BJ (cell line): ENCODE measurements at regions not wholly inside any gene's neighbourhood (a gene's known extent, or its start where the extent isn't known, plus 50 kb on each side); places are given as distances from the start of the nearest gene placed in this dataset.

Source experiments
- CTCF ChIA-PET: fragments of 350-600 bp; formaldehyde crosslinking; extraction: SDS; loops from one replicate; lab custom pipeline; 2021; ENCODE audit warnings: antibody characterized with exemption, inconsistent platforms; lab: Yijun Ruan, JAX
- POLR2A ChIA-PET: fragments of 300-600 bp; sonication (Branson Sonifier 250); formaldehyde crosslinking; extraction: SDS; loops from one replicate; lab custom pipeline; 2021; ENCODE audit warnings: antibody characterized with exemption; lab: Charles Lee
- DNase-seq: peaks from one replicate; pipeline ENCODE4 v3.0.0-alpha.2; 2011; ENCODE audit warnings: low read depth
- H3K27me3 ChIP-seq: 2 replicates; pipeline ENCODE4 v1.6.0; 2011; ENCODE audit warnings: low read length; ENCODE audit not compliant: control insufficient read depth, insufficient read depth
- H3K36me3 ChIP-seq: 2 replicates; pipeline ENCODE4 v1.5.1; 2011; ENCODE audit warnings: low read length; ENCODE audit not compliant: control insufficient read depth, insufficient read depth
- H3K4me3 ChIP-seq: 2 replicates; pipeline ENCODE4 v1.5.1; 2011; ENCODE audit warnings: low read depth, mild to moderate bottlenecking, control low read depth, low read length
- CTCF ChIP-seq: IDR thresholded peaks from 2 replicates; pipeline ENCODE4 v1.5.1; 2011; ENCODE audit warnings: low read depth, mild to moderate bottlenecking, control low read depth, inconsistent platforms, low read length, moderate library complexity; ENCODE audit not compliant: insufficient read depth

DNA sequence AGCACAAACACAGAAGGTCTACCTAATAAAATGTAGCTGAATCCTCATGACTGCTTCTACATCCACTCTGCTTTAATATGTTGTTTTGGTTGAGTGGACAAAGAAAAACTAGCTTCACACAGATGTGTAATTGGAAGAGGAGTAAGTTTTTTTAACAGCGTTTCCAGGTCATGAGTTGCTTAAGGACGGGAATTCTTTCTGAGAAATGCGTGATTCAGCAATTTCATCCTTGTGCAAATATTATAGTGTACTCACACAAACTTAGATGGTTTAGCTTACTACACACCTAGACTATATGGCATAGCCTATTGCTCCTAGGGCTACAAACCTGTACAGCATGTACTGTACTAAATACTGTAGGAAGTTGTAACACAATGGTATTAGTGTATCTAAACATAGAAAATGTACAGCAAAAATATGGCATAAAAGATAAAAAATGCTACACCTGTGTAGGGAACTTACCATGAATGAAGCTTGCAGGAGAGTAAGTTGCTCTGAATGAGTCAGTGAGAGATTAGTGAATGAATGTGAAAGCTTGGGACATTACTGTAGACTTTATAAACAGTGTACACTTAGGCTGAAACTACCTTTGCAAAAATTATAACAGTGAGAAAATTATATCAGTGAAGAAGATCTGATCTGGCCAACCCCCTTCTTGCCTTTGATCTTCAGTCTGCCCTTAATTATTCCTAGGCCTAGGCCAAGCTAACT lies 70.8 kb upstream of the IL15 start:
- Histone ChIP-seq H3K36me3 (no peaks in the 10 kb centered on the region), H3K4me3 (no peak overlapping the region), H3K27me3 (no peaks in the 10 kb centered on the region)
- no peak for DNase-seq
- ChIA-PET CTCF (no interaction called here), POLR2A (no interaction called here)
- no peak for TF ChIP-seq CTCF

DNA sequence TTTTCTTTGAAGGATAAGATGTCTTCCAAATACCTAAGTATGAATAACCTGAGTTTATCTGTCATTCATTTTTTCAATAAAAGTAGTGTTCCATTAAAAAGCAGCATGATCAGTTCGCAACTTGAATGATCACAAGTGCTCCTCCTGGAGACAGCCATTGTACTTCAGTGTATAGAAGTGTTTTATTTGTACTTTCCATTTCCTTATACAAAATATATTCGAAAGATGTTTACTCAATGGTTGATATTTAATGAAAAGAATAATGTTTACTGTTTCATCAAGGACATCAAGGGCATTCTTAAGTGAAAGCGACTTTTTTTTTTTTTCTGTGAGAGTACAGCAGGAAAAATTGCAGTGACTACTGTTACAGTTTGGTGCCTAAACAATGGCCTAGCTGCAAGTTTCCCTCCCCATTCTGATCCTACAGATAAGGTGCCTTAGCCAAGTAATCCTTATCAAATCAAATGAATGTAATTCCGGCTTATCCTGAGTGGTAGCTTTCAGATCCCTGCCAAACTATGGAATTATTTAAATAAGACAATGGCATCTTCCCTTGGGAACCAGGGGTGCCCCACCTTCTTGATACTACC lies 69.0 kb upstream of the IL15 start:
- CTCF ChIA-PET = interaction anchor here (1.3 kb wide), 1 partner anchor 9 kb away, joined by 3 read pairs; no protein-coding TSS in a partner anchor
- no peak for TF ChIP-seq CTCF
- POLR2A ChIA-PET = interaction anchor here (0.7 kb wide), 1 partner anchor 43 kb away, joined by 5 read pairs; no protein-coding TSS in a partner anchor

GRCh38 chr4:141569141-141569540 lies 67.2 kb upstream of the IL15 start:
- Histone ChIP-seq H3K27me3 (no peaks in the 10 kb centered on the region), H3K4me3 (no peak overlapping the region), H3K36me3 (no peaks in the 10 kb centered on the region)
- ChIA-PET POLR2A (no interaction called here), CTCF (no interaction called here)
- TF ChIP-seq CTCF = no peak
- peak; percentile 13 for DNase-seq

More for the DNA sequence above, 69.0 kb upstream of the IL15 start:
- no peak for DNase-seq
- Histone ChIP-seq H3K4me3 (no peak overlapping the region), H3K36me3 (no peaks in the 10 kb centered on the region), H3K27me3 (no peaks in the 10 kb centered on the region)

GRCh38 chr4:141570290-141570689 lies 66.1 kb upstream of the IL15 start:
- TF ChIP-seq CTCF = no peak
- POLR2A ChIA-PET = no interaction called here
- CTCF ChIA-PET = no interaction called here
- no peak for DNase-seq
- Histone ChIP-seq H3K27me3 (no peaks in the 10 kb centered on the region), H3K4me3 (no peak overlapping the region), H3K36me3 (no peaks in the 10 kb centered on the region)

GRCh38 chr4:141571362-141571761 lies 65.0 kb upstream of the IL15 start:
- Histone ChIP-seq H3K36me3 (no peaks in the 10 kb centered on the region), H3K4me3 (no peak overlapping the region), H3K27me3 (no peaks in the 10 kb centered on the region)
- no peak for DNase-seq
- ChIA-PET CTCF (no interaction called here), POLR2A (no interaction called here)
- TF ChIP-seq CTCF = no peak
